C4-2B (cell line): ENCODE measurements at regions not wholly inside any gene's neighbourhood (a gene's known extent, or its start where the extent isn't known, plus 50 kb on each side); places are given as distances from the start of the nearest gene placed in this dataset.

Source experiments
- CTCF ChIP-seq: fragments of 450-650 bp; conservative IDR thresholded peaks from 2 replicates; pipeline ENCODE4 v1.5.1; 2017; ENCODE audit warnings: mild to moderate bottlenecking
- ZFX ChIP-seq: fragments of 450-650 bp; IDR thresholded peaks from 2 replicates; pipeline ENCODE4 v1.6.1; 2017

GRCh38 chr6:55082021-55082420 lies 92.3 kb upstream of the HCRTR2 start:
- TF ChIP-seq CTCF (no peak), ZFX (no peak)
